Fibroblast of skin of left biceps (primary cell): ENCODE measurements at regions not wholly inside any gene's neighbourhood (a gene's known extent, or its start where the extent isn't known, plus 50 kb on each side); places are given as distances from the start of the nearest gene placed in this dataset.
"Not testable (repeated sequence)": the region's sequence is repeated elsewhere in the genome, so short reads cannot be mapped to it uniquely, and the experiment has no call there.

ENCODE experiments used
- DNase-seq, 2 experiments: peaks; one replicate each; pipeline ENCODE4 v3.0.0-alpha.2; 2013; ENCODE audit warnings: low read depth in 2 of 2

- DNase-seq: no peak
Observed at GRCh38 chrX:122196343-122196742, 987.7 kb upstream of the GRIA3 start.

GRCh38 chrX:122203399-122203798 lies 980.7 kb upstream of the GRIA3 start:
- DNase-seq: no peak

- DNase-seq: no peak
Observed at GRCh38 chrX:122218666-122219065, 965.4 kb upstream of the GRIA3 start.

GRCh38 chrX:122219226-122219625 lies 964.9 kb upstream of the GRIA3 start:
- DNase-seq: no peak

- no peak for DNase-seq
Observed at GRCh38 chrX:122219735-122220134, 964.3 kb upstream of the GRIA3 start.

- no peak for DNase-seq
Observed at GRCh38 chrX:122220644-122221373, 963.3 kb upstream of the GRIA3 start.

- DNase-seq: not testable (repeated sequence)
Observed at GRCh38 chrX:122221810-122222209, 962.3 kb upstream of the GRIA3 start.

GRCh38 chrX:122224137-122224536 lies 959.9 kb upstream of the GRIA3 start:
- DNase-seq: not testable (repeated sequence)

GRCh38 chrX:122238801-122239200 lies 945.3 kb upstream of the GRIA3 start:
- no peak for DNase-seq

GRCh38 chrX:122241959-122242358 lies 942.1 kb upstream of the GRIA3 start:
- no peak for DNase-seq

- DNase-seq: no peak
Observed at GRCh38 chrX:122244080-122244479, 940.0 kb upstream of the GRIA3 start.

GRCh38 chrX:122245175-122245574 lies 938.9 kb upstream of the GRIA3 start:
- DNase-seq: no peak

GRCh38 chrX:122245943-122246342 lies 938.1 kb upstream of the GRIA3 start:
- DNase-seq: no peak

- DNase-seq: no peak
Observed at GRCh38 chrX:122246937-122247336, 937.1 kb upstream of the GRIA3 start.

GRCh38 chrX:122248681-122249080 lies 935.4 kb upstream of the GRIA3 start:
- DNase-seq: peak; percentile 4 to 25

GRCh38 chrX:122252454-122252853 lies 931.6 kb upstream of the GRIA3 start:
- DNase-seq: no peak

GRCh38 chrX:122268353-122268752 lies 915.7 kb upstream of the GRIA3 start:
- DNase-seq: no peak

- DNase-seq: peak; percentile 30 to 43
Observed at GRCh38 chrX:122269243-122269781, 914.8 kb upstream of the GRIA3 start.

- no peak for DNase-seq
Observed at GRCh38 chrX:122270809-122271494, 913.1 kb upstream of the GRIA3 start.

GRCh38 chrX:122272011-122272410 lies 912.1 kb upstream of the GRIA3 start:
- DNase-seq: no peak

- no peak for DNase-seq
Observed at GRCh38 chrX:122279746-122280145, 904.3 kb upstream of the GRIA3 start.

- DNase-seq: not testable (repeated sequence)
Observed at GRCh38 chrX:122299822-122300221, 884.3 kb upstream of the GRIA3 start.

- no peak for DNase-seq
Observed at GRCh38 chrX:122301491-122301890, 882.6 kb upstream of the GRIA3 start.
